Stimulated activated CD4-positive, alpha-beta T cell treated with anti-CD3 and anti-CD28 coated beads, Interleukin-2, amount 100 ng/mL, for 48 hours (primary cell): ENCODE measurements at regions not wholly inside any gene's neighbourhood (a gene's known extent, or its start where the extent isn't known, plus 50 kb on each side); places are given as distances from the start of the nearest gene placed in this dataset.

Source experiments
- DNase-seq, 2 donors: peaks; one replicate each; pipeline ENCODE4 v3.0.0-alpha.2; 2020

DNA sequence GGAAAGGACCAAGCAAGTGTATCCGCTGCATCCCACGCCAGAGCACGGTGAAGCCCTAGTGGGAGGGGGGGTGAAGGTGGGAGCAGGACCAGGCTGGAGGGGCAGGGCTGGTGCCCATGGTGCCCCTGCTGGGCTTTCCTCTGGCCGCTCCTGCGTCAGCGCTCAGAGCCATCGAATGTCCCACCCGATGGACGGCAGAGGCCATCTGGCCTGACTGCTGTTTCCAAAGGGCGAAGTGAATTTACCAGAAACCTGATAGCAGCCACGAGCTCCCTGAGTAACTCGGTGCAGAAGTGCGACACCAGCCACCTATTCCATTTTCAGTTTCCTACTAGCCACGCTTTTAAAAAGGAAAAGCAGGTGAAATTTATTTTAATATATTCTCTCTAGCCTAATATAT is 203.6 kb upstream of the CIBAR2 start:
- no peak for DNase-seq

DNA sequence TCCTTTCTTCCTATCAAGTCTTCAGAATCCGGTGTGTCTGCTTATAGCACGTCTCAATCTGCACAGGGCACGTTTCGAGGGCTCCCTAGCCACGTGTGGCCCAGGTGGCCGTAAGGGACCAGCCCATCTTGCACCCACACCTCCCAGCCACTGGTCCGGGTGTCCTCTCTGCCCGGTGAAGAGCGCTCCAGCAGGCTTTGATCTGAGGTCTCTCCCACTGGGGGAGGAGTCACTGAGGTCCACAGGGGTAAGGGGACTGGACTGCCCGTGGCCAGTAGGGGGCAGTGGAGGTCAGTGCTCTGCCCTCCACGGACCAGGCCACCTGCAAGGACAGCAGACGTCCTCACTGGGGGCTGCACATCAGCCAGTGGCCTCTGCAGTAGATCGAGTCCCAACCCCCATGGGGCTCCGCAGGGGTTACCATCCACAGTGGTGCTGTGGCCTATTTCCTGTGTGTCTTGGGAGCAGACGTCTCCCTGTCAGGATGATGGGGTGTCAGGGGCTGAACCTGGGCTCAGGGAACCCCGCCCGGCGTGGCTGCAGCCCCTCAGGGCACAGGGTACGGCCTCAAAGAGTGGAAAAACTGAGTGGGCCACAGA is 204.1 kb upstream of the CIBAR2 start:
- peak; percentile 51 to 59 for DNase-seq

DNA sequence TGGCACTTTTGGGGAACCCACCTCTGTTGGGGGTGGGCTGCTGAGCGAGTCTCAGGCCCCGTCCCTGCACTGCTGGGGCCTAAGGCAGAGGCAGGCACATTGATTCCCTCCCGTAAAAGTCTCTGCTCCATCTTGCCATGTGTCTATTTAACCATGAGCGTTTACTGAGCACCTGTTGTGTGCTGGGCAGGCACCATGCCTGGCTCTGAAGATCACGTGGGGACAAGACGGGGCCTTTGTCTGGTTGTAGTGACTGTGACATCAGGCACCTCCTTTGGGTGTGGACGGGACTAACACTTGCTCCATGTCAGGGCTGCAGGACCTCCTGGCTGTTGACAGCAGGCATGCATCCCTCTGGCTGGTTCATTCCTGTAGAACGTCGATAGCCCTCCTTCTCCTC is 204.7 kb upstream of the CIBAR2 start:
- no peak for DNase-seq

DNA sequence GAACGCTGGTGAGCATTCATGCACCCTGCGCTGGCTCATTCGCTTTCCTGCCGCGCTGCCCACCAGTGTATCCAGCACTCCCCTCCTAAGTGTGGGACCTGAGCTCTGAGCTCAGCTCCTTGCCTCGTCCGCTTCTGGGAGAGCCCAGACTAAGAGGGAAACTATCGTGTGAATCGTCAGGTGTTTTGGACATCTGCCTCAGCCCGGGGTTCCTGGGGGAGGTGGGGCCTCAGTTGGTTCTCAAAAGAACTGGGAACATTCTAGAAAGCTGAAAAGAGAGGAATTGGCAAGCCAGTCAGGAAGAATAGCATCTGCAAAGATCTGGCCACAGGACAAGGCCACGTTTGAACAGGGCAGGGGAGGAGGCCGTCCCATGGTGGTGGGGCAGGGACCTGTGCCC is 205.4 kb upstream of the CIBAR2 start:
- DNase-seq = no peak

DNA sequence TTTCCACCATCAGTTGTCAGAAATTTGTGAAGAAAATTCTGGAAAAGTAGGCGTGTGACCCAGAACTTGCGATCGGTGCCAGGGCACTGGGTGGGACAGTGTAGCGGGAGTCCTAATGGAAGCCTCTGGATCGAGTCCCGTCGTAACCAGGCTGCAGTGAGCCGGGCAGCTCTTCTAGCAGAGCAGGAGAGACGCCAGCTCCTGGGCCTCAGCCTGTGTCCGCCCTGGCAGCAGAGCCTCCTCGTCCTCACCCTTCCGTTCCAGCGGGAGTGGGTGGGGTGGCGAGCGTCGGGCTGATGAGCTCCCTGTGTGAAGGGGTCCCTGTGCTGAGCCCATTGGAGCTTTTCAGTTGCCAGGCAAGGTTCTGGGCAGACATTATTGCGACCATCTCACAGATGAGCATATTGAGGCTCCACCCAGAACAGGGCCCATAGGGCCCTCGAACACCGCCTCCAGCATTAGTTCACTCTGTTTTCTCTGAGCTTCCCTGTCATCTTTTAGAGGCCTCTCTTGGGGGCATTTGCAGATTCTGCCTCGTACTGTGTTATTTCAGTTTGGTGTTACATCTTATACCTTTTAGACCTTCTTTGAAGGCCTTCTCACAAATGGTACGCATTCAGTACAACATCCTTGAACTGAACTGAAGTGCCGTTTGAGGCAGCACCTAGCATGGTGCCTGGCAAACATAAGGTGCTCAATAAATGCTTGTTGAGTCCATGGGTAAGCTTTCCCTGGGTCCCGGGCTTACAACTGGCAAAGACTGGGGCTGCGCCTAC is 207.1 kb upstream of the CIBAR2 start:
- DNase-seq = no peak

DNA sequence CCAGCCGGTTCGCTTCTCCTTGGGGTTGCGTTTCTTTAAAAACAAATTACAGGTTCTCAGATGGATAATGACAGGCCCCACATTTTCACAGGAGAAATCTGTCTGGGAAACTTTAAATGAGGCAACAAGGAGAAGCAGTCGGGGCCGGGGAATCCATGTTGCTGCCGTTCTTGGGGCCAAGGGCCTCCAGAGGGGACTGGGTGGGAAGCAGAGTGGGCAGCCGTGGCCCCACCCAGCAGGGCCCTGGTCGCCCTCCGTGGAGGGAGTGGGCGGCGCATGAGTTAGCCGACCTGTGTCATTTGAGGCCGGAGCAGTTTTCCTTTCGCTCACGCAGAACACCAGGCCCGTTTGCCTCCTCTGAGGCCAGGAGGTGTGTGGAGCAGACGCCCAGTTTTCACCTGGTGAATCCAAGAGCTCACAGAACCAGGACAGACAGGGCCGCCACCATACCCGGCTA is 207.7 kb upstream of the CIBAR2 start:
- no peak for DNase-seq

DNA sequence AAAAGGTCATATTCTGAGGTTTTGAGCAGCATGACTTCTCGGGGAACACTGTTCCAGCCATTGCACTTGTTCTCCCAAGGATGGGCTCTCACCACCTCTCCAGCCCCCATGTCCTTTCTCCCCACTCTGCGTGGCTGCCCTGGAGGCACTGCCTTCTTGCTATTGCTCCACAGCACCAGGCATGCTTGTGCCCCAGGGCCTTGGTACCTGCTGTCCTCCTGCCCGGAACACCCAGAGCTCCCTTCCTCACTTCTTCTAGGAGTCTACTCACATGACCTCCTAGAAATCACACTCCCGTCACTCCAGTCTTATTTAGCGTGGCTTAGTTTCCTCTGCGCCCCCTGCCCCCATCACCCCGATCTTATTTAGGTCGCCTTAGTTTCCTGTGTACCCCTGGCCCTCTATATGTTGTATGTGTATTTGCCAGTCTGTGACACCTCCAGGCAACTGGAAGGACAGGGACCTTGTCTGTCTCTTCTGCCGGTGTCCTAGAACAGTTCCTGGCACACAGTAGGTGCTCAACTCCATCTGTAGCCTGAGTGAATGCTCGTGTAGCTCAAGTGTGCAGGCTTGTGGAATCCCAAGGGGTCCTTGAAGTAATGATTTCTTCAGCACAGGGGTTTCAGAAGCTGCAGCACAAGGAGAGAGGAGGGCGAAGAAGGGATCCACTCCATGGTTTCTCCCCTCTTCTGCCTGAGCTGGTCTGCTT is 208.6 kb upstream of the CIBAR2 start:
- DNase-seq = no peak

DNA sequence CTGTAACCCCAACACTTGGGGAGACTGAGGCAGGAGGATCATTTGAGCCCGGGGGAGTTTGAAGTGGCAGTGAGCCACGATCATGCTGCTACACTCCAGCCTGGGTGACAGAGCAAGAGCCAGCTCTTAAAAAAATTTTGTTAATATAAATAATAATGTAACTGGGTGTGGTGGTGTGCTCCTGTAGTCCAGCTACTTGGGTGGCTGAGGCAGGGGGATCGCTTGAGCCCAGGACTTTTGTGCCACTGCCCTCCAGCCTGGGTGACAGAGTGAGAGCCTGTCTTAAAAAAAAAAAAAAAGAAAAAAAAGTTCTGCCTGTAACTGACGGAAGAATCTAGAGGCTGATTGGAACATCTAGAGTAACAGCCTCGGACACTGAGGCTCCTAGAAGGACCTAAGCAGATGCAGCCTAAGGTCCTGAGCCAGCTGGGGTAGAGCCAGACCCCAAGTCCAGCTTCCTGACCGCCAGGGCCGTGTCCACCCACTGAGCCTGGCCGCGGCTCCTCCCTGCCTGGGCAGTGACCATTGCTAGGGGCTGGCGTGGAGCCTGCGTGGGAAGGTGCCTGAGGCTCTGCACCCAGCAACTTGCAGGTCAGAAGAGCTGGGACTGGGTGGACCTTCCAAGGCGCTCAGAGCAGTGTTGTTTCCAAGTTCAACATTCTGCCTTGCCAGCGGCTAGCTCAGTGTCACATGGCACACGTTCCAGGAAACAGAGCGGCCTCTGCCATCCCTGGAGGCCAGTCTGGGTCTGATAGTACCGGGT is 209.4 kb upstream of the CIBAR2 start:
- no peak for DNase-seq

DNA sequence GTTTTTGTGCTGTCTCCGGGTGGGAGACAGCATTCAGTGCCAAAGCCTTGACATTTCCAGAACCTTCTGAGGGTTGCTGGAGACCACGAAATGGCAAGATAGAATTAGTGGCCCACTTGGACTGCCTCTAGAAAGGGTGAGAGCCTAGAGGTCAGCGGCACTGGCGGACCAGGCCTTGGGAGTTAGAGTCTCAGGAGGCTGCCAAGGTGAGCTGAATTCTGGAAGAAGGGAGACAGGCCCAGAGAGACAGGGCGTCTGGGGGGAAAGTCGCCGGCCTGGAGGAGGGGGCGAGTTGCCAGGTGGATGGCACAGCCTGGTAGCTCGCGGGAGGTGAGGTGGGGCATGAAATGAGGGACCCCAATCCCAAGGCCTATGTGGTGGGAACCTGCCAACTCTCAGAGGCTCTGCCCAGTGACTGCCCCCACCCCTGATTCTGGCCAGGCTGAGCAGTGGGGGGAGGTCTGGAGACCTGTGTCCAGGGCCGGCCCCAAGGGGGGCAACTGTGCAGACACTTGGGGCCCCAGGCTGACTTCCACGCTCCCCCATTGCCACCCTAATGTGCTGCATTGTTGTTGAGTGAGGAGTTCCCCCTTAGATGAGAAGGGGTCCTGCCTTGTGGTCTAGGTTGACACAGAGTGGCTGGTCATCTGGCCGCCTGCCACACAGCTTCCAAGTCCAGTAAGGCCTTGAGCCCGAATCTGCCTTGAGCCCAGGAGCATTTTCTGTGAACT is 211.1 kb upstream of the CIBAR2 start:
- DNase-seq = no peak

DNA sequence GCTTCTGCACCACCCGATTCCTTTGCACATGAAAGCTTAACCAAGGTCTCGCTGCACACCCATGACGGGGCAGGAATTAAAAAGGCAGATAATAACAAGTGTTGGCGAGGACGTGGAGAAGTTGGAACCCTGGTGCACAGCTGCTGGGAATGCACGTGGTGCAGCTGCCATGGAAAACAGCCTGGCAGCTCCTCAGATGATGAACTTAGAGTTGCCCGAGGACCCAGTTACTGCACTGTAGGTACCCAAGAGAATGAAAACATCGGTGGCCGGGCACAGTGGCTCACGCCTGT is 211.6 kb upstream of the CIBAR2 start:
- DNase-seq = no peak

DNA sequence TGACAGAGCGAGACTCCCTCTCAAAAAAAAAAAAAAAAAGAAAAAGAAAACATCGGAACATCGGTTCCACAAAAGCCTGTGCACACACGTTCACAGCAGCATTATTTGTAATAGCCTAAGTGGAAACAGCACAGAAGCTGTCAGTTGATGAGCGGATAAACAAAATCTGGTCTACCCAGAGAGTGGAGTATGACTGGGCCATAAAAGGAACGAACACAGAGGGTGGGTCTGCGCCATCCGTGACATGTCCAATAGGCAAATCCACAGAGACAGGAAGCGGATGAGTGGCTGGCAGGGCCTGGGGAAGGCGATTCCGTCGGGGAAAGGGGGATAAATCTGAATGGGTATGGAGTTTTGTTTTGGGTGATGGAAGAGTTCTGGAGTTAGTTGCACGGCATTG is 212.2 kb upstream of the CIBAR2 start:
- DNase-seq = no peak

DNA sequence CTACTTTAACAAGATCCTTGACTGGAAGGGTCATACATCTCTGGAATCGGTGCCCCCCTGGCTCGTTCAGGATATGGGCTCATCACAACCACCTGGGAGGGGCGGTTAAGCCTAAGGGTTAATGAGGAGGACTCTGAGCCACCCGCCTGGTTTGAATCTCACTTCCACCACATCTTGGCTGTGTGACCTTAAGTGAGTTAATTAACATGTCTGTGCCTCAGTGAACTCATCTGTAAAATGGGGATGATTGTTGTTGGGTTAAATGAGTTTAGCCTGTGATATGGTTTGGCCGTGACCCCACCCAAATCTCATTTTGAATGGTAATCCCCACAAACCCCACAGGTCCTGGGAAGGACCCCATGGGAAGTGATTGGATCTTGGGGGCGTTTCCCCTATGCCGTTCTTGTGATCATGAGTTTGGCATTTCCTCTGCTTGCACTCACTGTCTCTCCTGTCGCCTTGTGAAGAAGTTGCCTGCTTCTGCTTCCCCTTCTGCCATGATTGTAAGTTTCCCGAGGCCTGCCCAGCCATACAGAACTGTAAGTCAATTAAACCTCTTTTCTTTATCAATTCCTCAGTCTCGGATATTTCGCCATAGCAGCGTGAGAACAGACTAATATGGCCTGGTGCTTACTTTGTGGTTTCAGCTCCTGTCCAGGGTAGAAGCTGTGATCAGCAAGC is 214.0 kb upstream of the CIBAR2 start:
- DNase-seq = no peak

DNA sequence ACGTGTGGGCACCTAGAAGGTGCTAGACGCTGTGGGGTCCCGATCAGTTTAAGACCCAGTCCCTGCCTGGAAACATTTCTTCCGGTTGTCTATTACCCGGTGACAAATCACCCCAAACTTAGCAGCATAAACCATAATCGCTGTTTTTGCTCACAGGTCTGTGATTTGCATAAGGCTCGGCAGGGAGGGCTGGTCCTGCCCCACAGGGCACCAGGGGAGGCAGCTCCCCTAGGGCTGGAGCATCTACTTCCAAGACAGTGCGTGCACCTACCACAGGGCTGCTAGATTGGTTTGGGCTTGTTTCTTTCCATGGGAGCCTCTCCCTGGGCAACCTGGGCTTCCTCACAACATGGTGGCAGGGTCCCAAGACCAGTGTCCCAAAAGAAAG is 214.5 kb upstream of the CIBAR2 start:
- no peak for DNase-seq

DNA sequence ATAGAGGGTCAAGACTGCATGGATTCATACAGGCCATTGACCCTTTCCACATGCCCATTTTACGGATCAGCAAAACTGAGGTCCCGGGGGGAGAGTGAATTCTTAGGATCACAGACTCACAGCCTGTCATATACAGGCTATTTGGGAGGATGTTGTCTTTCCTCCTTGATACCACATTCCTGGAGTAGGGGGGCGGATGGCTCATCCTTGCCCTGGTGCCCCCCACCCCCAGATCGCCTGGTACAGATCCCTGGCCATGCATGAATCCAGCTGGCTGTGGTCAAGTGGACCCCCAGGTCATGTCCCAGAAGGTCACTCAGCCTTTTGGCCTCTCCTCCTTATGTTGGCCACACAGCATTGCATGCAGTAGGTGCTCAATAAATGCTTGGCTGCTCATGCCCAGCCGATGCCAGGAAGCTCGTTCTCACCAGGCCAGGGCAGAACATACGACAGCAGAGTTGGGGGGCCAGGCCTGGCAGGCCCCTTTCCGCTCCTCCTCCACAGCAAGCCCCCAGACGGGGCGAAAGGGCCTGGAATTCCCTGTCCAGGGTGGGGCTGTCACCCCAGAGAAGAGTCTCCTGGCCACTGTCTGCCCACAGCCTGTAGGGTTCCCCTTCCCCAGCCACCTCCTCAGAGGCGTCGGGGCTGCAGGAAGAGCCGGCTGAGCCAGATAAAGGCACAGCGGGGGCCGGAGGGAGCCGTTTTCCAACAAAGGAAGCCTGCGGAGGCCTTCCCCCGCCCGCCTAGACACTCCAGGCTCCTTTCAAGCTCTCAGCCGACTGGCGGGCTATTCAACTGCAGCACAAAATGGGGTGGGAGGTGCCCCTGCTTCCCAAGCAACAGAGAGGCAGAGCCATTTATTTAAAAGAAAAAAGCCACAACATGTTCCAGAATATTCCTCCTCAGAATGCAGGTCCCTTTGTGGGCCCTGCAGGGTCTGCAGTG is 215.7 kb upstream of the CIBAR2 start:
- no peak for DNase-seq

DNA sequence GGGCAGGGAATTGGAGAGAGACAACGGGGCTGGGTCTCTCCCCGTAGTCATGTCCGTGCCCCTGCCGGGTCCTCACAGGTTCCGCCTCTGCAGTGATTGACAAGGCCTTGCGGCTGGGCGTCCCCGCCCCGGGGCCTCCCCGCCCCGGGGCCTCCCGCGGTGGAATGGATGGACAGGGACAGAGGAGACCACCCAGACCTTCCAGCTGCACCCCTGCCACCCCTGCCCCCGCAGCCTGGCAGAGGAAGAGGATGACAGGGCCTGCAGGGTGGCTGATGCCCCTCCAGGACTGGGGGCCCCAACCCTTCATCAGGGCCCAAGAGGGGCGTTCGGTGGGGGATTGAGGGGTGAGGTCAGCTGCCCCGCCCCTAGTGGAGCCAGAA is 216.4 kb upstream of the CIBAR2 start:
- DNase-seq = no peak

DNA sequence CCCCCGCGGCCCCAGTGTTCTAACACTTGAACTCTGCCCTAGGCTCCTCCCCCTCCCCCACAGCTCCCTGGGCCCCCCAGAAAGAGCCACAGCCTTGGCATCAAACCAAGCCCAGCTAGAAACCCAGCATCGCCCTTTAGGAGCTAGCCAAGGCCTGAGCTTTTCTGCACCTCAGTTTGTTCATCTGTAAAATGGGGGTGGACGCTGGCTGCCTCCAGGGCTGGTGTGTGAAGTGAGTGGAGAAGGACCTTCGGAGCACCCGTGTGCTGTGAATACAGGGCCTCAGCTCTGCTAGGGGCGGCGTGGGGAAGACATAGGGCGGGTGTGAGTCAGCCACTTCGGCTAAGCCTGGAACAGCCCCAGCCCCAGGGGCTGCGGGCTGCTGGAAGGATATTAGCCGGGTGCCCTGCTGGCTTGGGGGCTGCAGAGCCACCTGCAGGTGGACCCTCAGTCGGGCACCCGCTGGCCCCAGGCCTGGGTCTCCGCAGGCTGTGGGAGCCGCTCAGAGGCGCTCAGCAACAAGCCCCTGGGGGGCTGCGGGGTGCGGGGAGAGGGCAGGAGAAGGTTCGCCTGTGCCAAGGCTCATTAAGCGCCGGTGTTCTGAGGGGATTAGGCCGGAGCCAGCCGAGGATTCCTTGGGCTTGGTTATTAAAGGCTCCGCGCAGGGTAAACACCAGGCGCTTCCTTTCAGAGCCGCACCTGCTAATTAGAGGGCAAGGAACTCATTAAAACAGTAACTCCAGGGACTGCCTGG is 217.0 kb upstream of the CIBAR2 start:
- DNase-seq = no peak

DNA sequence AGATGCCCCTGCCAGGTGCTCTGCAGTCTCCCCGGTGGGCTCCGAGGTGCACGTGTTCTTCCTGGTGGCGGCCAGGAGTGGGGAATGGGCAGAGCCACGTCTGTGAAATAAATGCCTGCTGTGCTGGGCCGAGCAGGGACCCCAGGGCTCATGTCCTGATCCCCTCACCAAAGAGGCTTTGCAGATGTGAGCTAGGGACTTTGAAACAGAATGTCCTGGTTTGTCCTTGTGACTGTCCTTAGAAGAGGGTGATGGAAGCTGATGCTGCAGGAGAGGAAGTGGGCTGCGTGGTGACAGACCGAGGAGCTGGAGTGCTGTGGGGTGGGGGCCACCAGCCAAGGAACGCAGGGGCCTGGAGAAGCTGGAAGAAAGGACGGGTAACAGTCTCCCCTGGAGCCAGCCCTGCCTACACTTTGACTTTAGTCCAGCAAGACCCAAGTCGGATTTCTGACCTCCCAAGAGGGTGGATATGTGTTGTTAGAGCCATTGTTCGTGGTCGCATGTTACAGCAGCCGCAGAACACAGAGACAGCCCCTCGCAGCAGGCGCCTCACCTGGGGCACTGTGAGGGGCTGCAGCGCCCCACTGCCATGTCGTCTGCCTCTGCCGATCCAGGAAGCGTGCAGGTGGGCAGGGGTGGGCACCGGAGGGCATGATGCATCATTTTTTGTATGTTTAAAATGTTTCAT is 217.9 kb upstream of the CIBAR2 start:
- no peak for DNase-seq

DNA sequence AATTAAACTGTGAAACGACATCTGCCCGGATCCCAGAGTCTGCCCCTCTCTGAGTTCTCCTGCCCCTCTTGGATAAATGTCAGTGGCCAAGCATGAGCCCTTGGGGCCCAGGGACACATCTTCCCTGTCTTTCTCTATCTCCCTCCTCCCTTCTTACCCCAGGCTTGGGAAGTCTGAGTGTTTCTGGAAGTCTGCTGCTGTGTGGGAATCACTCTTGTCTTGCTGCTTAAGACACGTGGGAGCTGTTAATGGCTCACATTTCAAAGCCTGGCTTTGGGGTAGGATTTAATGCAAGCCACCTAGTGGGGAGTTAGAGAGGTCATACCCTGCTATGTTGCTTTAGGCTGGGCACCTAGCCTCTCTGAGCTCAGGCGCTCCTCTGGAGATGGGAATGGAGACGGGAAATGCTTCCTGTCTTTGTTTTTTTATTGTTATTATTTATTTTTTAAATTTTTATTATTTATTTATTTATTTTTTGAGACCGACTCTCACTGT is 218.5 kb upstream of the CIBAR2 start:
- DNase-seq = no peak

DNA sequence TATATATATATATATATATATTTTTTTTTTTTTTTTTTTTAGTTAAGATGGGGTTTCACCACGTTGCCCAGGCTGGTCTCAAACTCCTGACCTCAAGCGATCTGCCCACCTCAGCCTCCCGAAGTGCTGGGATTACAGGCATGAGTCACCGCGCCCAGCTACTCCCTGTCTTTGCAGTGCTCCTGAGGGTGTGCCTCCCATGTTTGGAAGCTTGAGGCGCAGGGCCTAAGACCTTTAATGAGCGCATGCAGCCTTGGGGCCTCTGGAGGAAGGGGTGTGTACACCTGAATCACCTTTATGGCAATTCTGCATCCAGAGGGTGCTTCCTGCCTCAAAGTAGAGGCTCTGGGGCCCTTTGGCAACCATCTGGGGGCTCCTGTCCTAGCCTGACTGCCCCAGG is 219.4 kb upstream of the CIBAR2 start:
- DNase-seq = no peak

DNA sequence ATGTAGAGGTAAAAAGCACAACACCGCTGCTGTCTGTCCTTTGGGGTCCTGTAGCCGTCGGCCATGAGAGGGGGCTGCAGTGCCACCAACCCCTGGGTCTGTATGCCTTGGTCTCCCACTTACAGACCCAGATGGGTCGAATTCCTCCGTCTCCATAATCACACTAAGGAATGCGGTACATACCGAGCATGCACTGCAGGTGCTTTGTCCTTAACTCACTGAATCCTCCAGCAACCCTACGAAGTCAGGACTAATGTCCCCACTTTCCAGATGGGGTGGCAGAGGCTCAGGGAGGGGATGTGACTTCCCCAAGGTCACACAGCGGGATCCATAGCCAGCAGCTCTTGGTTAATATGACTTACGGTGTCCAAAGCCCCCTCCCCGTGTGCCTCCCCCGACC is 219.9 kb upstream of the CIBAR2 start:
- no peak for DNase-seq
